Right lobe of liver (tissue), 6 donors: ENCODE measurements at regions not wholly inside any gene's neighbourhood (a gene's known extent, or its start where the extent isn't known, plus 50 kb on each side); places are given as distances from the start of the nearest gene placed in this dataset.

ENCODE experiments used
- ATAC-seq, 4 donors: fragments of 200-7000 bp; cut with Tn5 transposase; one replicate each; pipeline ENCODE4 v1.9.1; 2020; ENCODE audit warnings: mild to moderate bottlenecking in 4 of 4, moderate library complexity in 4 of 4
- DNase-seq, 3 donors: peaks; one replicate each; pipeline ENCODE4 v3.0.0-alpha.2; 2020
- H3K27ac ChIP-seq, 3 donors: fragments of 200-600 bp; one replicate each; pipeline ENCODE4 v1.8.0; 2022
- H3K27me3 ChIP-seq, 2 donors: fragments of 200-600 bp; one replicate each; pipeline ENCODE4 v1.8.0; 2022
- H3K36me3 ChIP-seq, 4 donors: fragments of 200-600 bp; sonication (generic) in 1 of 4; one replicate each; pipeline versions ENCODE4 v1.5.1 to v1.8.0; 2017 to 2022; ENCODE audit warnings: control low read depth in 1 of 4
- H3K4me1 ChIP-seq, 4 donors: fragments of 200-600 bp; sonication (generic) in 1 of 4; one replicate each; pipeline versions ENCODE4 v1.5.1 to v1.8.0; 2017 to 2022; ENCODE audit warnings: control low read depth in 1 of 4
- H3K4me3 ChIP-seq, 3 donors: fragments of 200-600 bp; one replicate each; pipeline ENCODE4 v1.8.0; 2022
- H3K9me3 ChIP-seq, 4 donors: fragments of 200-600 bp; sonication (generic) in 1 of 4; one replicate each; pipeline versions ENCODE4 v1.5.1 to v1.8.0; 2017 to 2022; ENCODE audit warnings: control low read depth in 1 of 4
- CTCF ChIP-seq, 4 donors: fragments of 200-600 bp in 3 of 4; fragments of 450-650 bp in 1 of 4; IDR thresholded peaks; one replicate each; pipeline versions ENCODE4 v1.5.1 to v1.8.0; 2016 to 2022; ENCODE audit warnings: antibody characterized with exemption in 4 of 4, mild to moderate bottlenecking in 2 of 4
- POLR2A ChIP-seq: fragments of 450-650 bp; IDR thresholded peaks from one replicate; pipeline ENCODE4 v1.6.1; 2017; ENCODE audit warnings: antibody characterized with exemption, mild to moderate bottlenecking
- WGBS: methylation state at CpG from one replicate; pipeline ENCODE4 v1.1.6; 2018; ENCODE audit warnings: low coverage, low lambda C conversion rate; ENCODE audit not compliant: insufficient coverage; ENCODE audit errors: missing lambda C conversion rate; 5-methylcytosine and 5-hydroxymethylcytosine counted together
- intact Hi-C, 2 donors: fragments of 100-400 bp; cut with DNase I; formaldehyde crosslinking; loops; one replicate each; pipeline versions ENCODE4 v1.11.2 to v1.14.1; 2022
- donor health status: DM: no; HTN: yes; CAD: no.
- donor health status: DM: no; HTN: no; CAD: no.
- donor health status: DM: no; HTN: no; CAD: no.
- donor health status: DM: no; HTN: yes; CAD: no.
- donor health status: DM: no; HTN: yes; CAD: no.

- no peak for ATAC-seq
- no peak overlapping the region for H3K4me3 ChIP-seq
- no peak for DNase-seq
- H3K27me3 ChIP-seq = no peaks in the 10 kb centered on the region
- 83% methylated on average over 2 of the region's 6 CpGs for WGBS
- H3K9me3 ChIP-seq = no peaks in the 10 kb centered on the region
- intact Hi-C loops = no loop called here
- H3K27ac ChIP-seq = no peak overlapping the region
- peaks cover 0 to 5% (median 0%) of the 10 kb centered on the region in 4 donors for H3K4me1 ChIP-seq
- TF ChIP-seq CTCF (IDR thresholded peaks at IDR 0.05) = no peak
- TF ChIP-seq POLR2A = no peak
- no peaks in the 10 kb centered on the region for H3K36me3 ChIP-seq
Measured at GRCh38 chr9:89748831-89749499, 144.2 kb downstream of the GADD45G start.

- no peak for TF ChIP-seq POLR2A
- TF ChIP-seq CTCF (IDR thresholded peaks at IDR 0.05) = no peak
- no peaks in the 10 kb centered on the region for H3K27me3 ChIP-seq
- H3K27ac ChIP-seq = no peak overlapping the region
- ATAC-seq (peak; percentile 45 to 73 (median 46)), DNase-seq (no peak)
- 30% methylated on average over 2 of the region's 3 CpGs for WGBS
- H3K4me1 ChIP-seq = peaks cover 0 to 5% (median 0%) of the 10 kb centered on the region in 4 donors
- no peaks in the 10 kb centered on the region for H3K36me3 ChIP-seq
- no peak overlapping the region for H3K4me3 ChIP-seq
- intact Hi-C loops = no loop called here
- H3K9me3 ChIP-seq = no peaks in the 10 kb centered on the region
Measured at GRCh38 chr9:89749500-89750116, 144.8 kb downstream of the GADD45G start.

- H3K27ac ChIP-seq = no peak overlapping the region
- WGBS = 62% methylated on average over 3 of the region's 10 CpGs
- ATAC-seq (peak; percentile 53 to 73 (median 60)), DNase-seq (no peak)
- no peak overlapping the region for H3K4me3 ChIP-seq
- no peak for TF ChIP-seq CTCF (IDR thresholded peaks at IDR 0.05)
- intact Hi-C loops = no loop called here
- no peaks in the 10 kb centered on the region for H3K27me3 ChIP-seq
- no peaks in the 10 kb centered on the region for H3K36me3 ChIP-seq
- H3K9me3 ChIP-seq = no peaks in the 10 kb centered on the region
- H3K4me1 ChIP-seq = peaks cover 0 to 5% (median 0%) of the 10 kb centered on the region in 4 donors
Measured at GRCh38 chr9:89750117-89750791, 145.4 kb downstream of the GADD45G start.

- H3K27me3 ChIP-seq = no peaks in the 10 kb centered on the region
- no peak overlapping the region for H3K4me3 ChIP-seq
- H3K27ac ChIP-seq = no peak overlapping the region
- no peak for ATAC-seq
- WGBS = 72% methylated on average over 5 of the region's 6 CpGs
- DNase-seq = no peak
- TF ChIP-seq CTCF (IDR thresholded peaks at IDR 0.05) (no peak), POLR2A (no peak)
- H3K9me3 ChIP-seq = no peaks in the 10 kb centered on the region
- intact Hi-C loops = no loop called here
- peaks cover 0 to 13% (median 4%) of the 10 kb centered on the region in 4 donors for H3K4me1 ChIP-seq
- H3K36me3 ChIP-seq = no peaks in the 10 kb centered on the region
Measured at GRCh38 chr9:89751079-89751825, 146.4 kb downstream of the GADD45G start.
